NCI-H748 treated with DMSO at 0.1 percent for 48 hours (cell line): ENCODE measurements at regions not wholly inside any gene's neighbourhood (a gene's known extent, or its start where the extent isn't known, plus 50 kb on each side); places are given as distances from the start of the nearest gene placed in this dataset.

Experiments used
- DNase-seq: peaks from one replicate; lab custom pipeline; 2025; lab: John Stamatoyannopoulos, UW

DNA sequence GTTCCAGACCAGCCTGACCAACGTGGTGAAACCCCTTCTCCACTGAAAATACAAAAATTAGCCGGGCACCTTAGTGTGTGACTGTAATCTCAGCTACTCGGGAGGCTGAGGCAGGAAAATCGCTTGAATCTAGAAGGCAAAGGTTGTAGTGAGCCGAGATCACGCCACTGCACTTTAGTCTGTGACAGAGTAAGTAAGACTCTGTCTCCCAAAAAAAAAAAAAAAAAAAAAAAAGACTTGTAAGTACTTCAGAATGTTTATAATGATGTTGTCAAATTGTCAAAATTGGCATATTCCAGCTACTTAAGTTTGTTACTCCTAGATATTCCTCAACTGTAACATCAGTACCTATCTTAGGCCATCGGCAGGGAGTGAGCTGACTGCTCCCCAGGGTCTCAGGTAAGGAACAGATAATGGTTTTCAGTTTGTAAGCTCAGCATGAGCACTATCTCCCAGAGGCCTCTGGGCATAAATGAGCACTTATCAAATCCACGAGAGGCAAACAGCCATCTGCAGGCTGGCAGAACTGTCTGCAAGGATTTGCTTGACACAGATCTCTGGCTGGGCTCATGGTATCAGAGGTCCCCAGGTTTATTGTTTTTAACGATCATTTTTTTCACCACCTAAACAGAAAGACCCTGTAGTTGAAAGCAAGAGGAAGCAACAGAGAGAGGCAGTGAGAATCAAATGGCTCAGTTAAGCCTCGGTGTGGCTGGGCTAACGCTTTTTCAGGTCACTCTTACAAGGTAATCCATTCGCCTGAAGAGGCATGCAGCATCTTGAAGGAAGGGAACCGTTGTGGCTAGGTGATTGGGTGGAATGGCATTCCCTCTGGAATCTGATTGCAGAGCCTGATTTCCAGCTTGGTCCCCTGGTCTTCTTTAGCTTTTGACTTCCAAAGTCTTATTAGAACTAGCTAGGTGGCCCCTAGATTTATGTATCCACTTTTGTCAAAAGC, 115.9 kb downstream of the LY86 start:
- DNase-seq, result no peak

DNA sequence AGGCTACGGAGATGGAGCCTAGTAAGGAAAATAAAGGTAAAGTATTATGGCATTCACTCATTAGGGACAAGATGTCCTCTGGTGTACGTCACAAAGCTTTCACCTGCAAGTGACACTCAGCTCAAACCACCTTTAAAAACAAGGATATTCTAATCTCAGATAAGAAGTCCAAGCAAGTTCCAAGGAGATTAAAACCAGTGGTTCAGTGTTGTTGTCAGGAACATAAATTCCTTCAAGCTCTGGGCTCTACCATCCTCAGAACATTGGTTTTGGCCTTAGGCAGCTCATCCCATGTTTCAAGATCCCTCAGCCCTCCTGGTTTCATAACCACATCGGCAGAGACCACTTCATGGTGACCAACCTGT, 116.5 kb downstream of the LY86 start:
- no peak for DNase-seq

- no peak for DNase-seq
These were observed 117.6 kb downstream of the LY86 start for GRCh38 chr6:6705915-6706675.

GRCh38 chr6:6707143-6707542, 118.6 kb downstream of the LY86 start:
- no peak for DNase-seq

GRCh38 chr6:6709106-6709505, 120.6 kb downstream of the LY86 start:
- no peak for DNase-seq

DNA sequence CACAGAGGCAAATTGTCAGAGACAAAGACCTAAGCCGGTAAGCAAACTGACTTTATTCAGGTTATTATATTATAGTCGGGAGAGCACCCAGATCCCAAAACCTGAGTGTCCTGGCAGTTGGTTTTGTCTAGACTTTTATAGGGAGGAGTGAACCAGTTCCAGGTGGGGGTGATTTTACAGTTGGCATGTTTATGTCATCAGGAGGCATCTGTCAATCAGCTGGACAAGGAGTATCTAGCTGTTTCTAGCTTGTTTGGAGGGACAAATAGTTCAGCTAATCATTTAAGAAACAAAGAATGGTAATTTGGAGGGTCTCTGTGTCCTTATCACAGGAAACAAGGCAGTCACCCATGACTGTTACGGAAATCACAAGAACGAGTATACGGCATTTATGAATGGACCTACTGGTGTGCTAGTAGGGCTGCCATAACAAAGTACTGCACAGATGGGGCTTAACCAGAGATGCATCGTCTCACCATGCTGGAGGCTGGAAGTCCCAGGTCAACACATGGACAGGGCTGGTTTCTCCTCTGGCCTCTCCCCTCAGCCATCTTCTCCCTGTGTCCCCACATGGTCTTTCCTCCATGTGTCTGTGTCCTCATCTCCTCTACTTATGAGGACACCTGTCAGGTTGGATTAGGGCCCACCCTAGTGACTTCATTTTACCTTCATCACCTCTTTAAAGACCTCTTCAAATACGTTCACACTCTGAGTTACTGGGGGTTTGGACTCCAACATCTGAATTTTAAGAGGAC, 122.7 kb downstream of the LY86 start:
- no peak for DNase-seq

DNA sequence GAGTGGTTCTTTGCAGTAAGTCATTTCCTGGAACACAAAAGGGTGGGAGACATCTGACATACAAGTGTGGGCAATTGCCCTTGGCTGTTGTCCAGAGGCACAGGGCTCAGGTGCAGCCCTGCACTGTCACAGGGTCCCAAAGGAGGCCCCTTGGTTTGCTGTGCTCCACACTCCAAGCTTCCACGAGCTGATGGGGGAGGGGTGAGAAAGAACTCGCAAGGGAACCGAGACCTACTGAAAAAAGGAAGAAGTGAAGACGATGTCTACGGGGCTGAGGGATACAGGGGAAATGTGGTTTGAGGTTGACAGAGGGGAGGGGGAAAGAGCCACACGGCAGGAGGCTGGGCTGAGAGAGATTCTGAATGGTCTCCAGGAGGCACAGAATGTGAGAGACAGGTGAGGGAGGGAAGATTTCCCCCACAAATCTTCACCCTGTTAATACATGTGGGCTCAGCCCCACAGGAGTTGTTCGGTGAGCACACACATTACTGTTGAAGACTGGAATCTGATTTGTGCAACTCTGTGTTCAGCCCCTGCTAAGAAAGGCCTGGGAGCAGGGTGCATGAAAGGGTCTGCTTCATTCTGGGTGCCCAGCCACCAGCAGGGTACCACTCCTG, 123.4 kb downstream of the LY86 start:
- no peak for DNase-seq

DNA sequence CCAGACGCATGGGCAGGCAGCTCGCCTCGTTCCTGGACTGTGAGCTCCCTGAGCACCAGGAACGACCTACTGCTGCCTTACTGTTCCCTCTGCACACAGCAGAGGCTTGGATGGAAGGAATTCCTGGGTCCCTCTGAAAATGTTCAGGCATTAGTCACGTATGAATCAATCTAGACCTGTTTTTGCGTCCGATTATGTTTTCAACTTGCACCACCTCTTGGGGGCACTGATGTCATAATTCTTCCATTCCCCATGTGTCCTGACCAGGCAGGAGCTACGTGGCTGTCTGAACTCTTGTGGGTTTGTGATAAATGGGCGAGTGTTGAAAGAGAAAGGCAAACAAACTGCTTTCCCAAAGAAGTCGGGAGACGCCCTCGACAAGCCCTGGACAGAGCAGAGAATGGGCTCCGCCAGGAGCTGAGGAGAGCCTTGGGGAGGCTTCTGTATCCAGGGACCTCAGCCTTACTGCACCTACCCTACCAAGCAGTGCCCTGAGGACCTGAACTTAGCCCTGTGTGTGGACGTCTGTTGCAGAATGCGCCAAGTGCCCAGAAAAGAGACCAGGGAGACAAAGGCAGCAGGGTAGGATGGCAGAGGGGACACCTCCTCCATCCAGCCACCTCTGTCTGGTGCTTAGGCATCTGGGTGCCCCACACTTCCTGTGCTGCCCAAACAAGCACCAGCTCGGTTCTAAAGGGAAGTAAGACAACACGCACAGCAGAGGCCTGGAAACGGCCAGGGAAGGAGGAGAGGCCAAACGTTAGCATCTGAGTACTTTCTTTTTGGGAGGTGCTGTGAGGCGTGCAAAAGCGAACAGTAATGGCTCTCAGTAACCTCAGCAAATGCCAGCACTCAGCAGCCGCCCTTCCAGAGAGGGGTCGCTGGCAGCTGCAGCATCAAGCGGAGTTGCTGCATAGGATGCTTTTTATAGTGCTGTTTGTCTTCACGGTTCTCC, 124.2 kb downstream of the LY86 start:
- DNase-seq, result no peak

DNA sequence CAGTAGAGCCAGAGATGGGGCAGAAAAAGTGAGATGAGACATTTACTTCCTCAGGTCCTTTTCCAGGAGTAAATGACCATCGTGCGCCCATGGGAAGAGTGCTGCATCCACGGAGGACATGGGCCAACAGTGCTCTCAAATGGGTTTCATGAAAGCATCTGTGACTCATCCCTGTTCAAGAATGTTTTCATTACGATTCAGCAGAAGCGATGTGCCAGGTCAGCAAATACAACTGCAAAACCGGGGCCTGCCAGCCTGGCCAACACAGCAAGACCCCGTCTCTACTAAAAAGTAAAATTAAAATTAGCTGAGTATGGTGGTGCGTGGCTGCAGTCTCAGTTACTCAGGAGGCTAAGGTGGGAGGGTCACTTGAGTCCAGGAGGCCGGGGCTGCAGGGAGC, 125.1 kb downstream of the LY86 start:
- DNase-seq, result no peak

GRCh38 chr6:6714118-6714897, 125.8 kb downstream of the LY86 start:
- no peak for DNase-seq

GRCh38 chr6:6714953-6715352, 126.4 kb downstream of the LY86 start:
- no peak for DNase-seq

GRCh38 chr6:6715465-6715864, 126.9 kb downstream of the LY86 start:
- DNase-seq, result no peak

GRCh38 chr6:6716998-6717763, 128.7 kb downstream of the LY86 start:
- no peak for DNase-seq

DNA sequence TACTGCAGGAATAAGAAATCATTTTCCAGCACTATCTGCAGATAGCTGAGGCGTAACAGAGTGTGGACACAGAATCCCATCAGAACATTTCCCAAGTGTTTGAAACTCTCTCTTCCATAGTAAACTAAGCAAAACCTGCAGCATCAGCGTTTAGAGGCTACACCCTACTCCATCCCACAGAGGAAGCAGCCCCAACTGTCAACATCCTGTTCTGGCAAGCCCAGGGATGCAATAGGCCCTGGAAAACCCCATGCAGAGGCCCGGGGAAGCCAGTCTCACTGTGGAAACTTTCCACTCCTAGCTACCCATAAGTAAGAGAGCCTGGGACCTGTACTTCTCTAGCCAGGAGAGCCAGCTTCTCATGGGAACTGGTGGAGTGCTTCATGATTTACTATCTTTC, 129.4 kb downstream of the LY86 start:
- no peak for DNase-seq

GRCh38 chr6:6721606-6722005, 133.1 kb downstream of the LY86 start:
- no peak for DNase-seq

DNA sequence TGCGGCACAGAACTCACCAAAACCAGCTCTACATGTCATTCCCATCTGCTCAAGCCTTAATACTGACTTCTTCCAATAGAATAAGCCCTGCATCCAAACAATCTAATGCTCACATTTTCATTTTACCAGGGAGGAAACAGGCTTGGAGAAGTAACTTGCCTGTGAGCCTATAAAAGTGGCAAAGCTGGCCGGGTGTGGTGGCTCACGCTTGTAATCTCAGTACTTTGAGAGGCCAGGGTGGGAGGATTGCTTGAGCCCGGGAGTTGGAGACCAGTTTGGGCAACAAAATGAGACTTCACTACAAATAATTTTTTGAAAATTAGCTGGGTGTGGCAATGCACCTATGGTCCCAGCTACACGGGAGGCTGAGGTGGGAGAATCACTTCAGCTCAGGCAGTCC, 133.7 kb downstream of the LY86 start:
- no peak for DNase-seq

- no peak for DNase-seq
These were observed 134.8 kb downstream of the LY86 start for GRCh38 chr6:6723361-6723760.

GRCh38 chr6:6723921-6724538, 135.5 kb downstream of the LY86 start:
- DNase-seq, result no peak
